Duodenal mucosa (tissue), 2 donors: ENCODE measurements at regions not wholly inside any gene's neighbourhood (a gene's known extent, or its start where the extent isn't known, plus 50 kb on each side); places are given as distances from the start of the nearest gene placed in this dataset.

Source experiments
- H3K27ac ChIP-seq: one replicate; pipeline ENCODE4 v1.7.0; 2013; ENCODE audit warnings: low read depth, low read length
- H3K27me3 ChIP-seq, 2 donors: one replicate each; pipeline ENCODE4 v1.7.0; 2013; ENCODE audit warnings: low read length in 2 of 2, control low read depth in 1 of 2; ENCODE audit not compliant: insufficient read depth in 2 of 2, control insufficient read depth in 1 of 2
- H3K36me3 ChIP-seq, 2 donors: one replicate each; pipeline ENCODE4 v1.7.0; 2013; ENCODE audit warnings: low read length in 2 of 2, control low read depth in 1 of 2; ENCODE audit not compliant: insufficient read depth in 2 of 2, control insufficient read depth in 1 of 2
- H3K4me1 ChIP-seq, 2 donors: one replicate each; pipeline ENCODE4 v1.7.0; 2013; ENCODE audit warnings: low read length in 2 of 2, control low read depth in 1 of 2; ENCODE audit not compliant: insufficient read depth in 2 of 2, control insufficient read depth in 1 of 2
- H3K4me3 ChIP-seq, 2 donors: one replicate each; pipeline ENCODE4 v1.7.0; 2013; ENCODE audit warnings: low read length in 2 of 2, low read depth in 1 of 2
- H3K9ac ChIP-seq, 2 donors: one replicate each; pipeline ENCODE4 v1.7.0; 2013; ENCODE audit warnings: low read length in 2 of 2, low read depth in 1 of 2
- H3K9me3 ChIP-seq, 2 donors: one replicate each; pipeline ENCODE4 v1.7.0; 2013; ENCODE audit warnings: low read length in 2 of 2, control low read depth in 1 of 2; ENCODE audit not compliant: control insufficient read depth in 1 of 2

DNA sequence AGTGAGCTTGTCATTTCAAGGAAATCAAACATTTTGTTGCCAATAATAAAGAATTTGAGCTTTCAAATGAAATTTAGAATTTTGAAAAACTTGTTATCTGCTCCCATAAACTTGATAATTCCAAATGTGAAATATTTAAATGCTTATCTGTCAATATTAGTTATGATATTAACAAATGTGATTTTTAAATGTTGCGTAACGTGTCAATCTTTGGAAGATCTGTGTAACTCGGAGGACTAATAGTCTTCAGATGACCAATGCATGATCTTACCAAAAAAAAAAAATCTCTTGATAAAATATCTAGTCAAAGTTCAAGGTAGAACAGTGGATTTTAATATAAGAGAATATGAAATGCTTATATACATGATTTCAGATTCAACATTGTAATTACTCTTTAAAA, 274.5 kb upstream of the HSF2 start:
- Histone ChIP-seq H3K9ac (no peak overlapping the region), H3K36me3 (no peaks in the 10 kb centered on the region), H3K27ac (no peak overlapping the region), H3K4me3 (no peak overlapping the region), H3K27me3 (no peaks in the 10 kb centered on the region), H3K9me3 (no peaks in the 10 kb centered on the region), H3K4me1 (no peaks in the 10 kb centered on the region)

DNA sequence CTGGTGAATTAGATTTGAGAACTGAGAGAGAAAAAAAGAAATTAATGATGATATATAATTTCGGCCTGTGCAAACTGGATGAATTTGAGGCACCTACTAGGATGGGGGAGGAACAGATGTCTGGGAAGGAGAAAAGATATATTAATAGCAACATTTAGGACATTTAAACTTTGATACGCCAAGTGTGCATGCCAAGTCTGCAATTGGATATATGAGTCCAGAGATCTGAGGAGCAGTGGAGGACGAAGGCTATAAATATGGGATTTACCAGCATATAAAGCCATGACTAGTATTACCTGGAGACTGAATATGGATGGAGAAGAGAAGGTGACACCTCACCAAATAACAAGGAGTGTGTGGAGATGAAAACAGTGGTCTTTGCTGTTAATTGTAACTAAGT, 272.6 kb upstream of the HSF2 start:
- Histone ChIP-seq H3K36me3 (no peaks in the 10 kb centered on the region), H3K27me3 (no peaks in the 10 kb centered on the region), H3K4me1 (no peaks in the 10 kb centered on the region), H3K9ac (no peak overlapping the region), H3K4me3 (no peak overlapping the region), H3K9me3 (no peaks in the 10 kb centered on the region), H3K27ac (no peak overlapping the region)

DNA sequence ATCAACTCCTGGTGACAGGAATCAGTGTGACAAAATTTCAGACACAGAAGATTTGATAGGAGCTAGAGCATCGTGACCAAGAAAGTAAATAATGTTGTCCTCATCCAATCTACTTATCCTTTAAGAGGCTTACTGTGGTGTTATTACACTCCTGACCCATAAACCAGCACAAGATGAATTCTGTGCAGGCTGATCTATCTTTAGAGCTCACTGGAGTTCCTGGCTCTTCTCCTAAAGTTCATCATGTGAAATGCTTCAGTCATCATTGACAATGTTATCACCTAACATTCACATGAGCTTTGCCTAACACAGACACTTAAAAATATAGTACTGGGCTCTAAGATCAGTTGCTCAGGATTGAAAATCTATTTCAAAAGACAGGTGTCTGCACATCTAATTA, 271.0 kb upstream of the HSF2 start:
- Histone ChIP-seq H3K27ac (no peak overlapping the region), H3K36me3 (no peaks in the 10 kb centered on the region), H3K4me1 (no peaks in the 10 kb centered on the region), H3K9me3 (no peaks in the 10 kb centered on the region), H3K4me3 (no peak overlapping the region), H3K9ac (no peak overlapping the region), H3K27me3 (no peaks in the 10 kb centered on the region)

DNA sequence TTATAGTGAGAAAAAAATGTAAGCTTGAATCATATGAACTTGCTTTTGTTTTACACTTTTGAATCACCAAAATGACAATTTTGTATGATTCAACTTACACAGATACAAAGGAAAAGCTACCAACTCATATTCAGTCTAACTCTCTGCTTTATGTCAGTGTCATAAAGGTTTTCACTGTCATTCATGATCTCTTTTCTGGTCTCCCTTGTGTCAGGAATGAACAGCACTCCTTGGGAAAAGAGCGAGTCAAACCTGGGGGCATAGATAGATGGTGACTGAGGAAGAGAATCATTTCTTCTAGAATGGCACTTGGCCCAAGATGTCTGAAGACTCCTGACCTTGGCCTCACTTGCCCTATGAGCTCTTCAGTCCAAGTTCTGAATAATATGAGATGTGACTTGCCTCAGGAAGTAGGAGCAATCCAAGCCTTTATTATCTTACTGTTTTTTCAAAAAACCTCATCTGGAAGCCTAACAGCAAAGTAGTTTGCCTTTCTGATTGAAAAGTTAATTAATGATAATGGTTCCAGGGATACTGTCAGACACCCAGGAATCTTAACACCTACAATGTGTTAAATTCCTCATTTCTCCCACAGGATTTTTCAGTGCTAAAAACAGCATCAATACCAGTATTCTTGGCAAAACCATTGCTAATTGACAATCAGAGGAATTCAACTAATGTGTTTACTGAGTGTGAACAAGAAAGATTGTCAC, 270.0 kb upstream of the HSF2 start:
- no peaks in the 10 kb centered on the region for H3K9me3 ChIP-seq
- no peaks in the 10 kb centered on the region for H3K4me1 ChIP-seq
- no peaks in the 10 kb centered on the region for H3K27me3 ChIP-seq
- no peak overlapping the region for H3K27ac ChIP-seq
- no peak overlapping the region for H3K9ac ChIP-seq
- no peaks in the 10 kb centered on the region for H3K36me3 ChIP-seq
- no peak overlapping the region for H3K4me3 ChIP-seq

DNA sequence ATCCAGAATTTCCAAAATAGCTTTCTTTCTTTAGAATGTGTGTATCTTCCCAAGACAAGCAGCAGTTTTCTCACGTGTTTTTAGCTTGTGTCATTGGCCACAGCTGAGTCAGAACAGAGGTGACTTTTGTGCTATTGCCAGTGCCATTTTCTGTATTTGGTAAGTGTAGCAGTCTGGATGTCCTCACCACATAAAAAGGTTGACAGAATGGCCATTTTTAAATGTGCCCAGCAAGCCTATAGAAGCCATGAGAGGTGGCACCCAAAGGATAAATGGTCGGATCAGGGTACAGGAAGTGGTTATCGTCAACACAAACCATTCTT, 269.5 kb upstream of the HSF2 start:
- H3K9me3 ChIP-seq, result no peaks in the 10 kb centered on the region
- H3K9ac ChIP-seq, result no peak overlapping the region
- H3K4me1 ChIP-seq, result no peaks in the 10 kb centered on the region
- H3K36me3 ChIP-seq, result no peaks in the 10 kb centered on the region
- no peak overlapping the region for H3K4me3 ChIP-seq
- H3K27me3 ChIP-seq, result no peaks in the 10 kb centered on the region
- H3K27ac ChIP-seq, result no peak overlapping the region

DNA sequence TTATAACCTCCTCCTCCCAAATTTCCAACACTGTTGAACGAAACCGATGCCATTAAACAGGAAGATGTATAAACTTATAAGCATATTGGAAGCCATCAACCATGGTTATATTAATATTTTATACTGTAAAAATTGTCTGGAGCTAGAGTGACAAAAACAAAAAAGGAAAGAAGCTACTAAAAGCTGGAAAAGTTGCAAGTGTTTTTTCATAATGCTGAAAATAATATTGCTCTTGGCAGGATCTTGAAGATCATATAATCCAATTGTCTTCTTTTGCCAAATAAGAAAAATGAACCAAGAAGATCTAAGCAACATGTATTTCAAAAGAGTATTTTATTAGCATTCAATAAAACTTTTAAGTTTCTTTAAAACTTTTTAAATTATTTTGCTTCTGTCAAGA, 268.9 kb upstream of the HSF2 start:
- no peaks in the 10 kb centered on the region for H3K27me3 ChIP-seq
- no peaks in the 10 kb centered on the region for H3K9me3 ChIP-seq
- H3K4me3 ChIP-seq, result no peak overlapping the region
- H3K27ac ChIP-seq, result no peak overlapping the region
- no peak overlapping the region for H3K9ac ChIP-seq
- H3K4me1 ChIP-seq, result no peaks in the 10 kb centered on the region
- no peaks in the 10 kb centered on the region for H3K36me3 ChIP-seq

DNA sequence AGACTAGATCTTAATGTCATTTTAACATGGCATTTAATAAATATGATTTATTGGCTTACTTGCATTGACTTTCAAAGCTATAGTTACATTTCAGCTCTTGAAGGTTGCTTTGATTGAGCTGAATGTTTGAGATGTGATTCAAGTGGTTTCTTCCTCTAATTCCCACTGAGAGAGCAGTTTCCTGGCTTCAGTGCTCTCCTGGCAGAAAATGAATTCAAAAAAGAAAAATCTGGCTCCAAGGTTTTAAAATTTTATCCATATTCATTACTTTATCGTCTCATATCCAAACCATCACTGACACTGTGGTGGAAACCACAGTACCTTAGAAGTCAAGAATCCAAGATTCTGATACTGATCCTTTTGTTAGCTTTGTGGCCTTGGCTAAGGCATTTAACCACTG, 263.1 kb upstream of the HSF2 start:
- Histone ChIP-seq H3K4me3 (no peak overlapping the region), H3K4me1 (no peaks in the 10 kb centered on the region), H3K27ac (no peak overlapping the region), H3K9me3 (no peaks in the 10 kb centered on the region), H3K27me3 (no peaks in the 10 kb centered on the region), H3K36me3 (no peaks in the 10 kb centered on the region), H3K9ac (no peak overlapping the region)

DNA sequence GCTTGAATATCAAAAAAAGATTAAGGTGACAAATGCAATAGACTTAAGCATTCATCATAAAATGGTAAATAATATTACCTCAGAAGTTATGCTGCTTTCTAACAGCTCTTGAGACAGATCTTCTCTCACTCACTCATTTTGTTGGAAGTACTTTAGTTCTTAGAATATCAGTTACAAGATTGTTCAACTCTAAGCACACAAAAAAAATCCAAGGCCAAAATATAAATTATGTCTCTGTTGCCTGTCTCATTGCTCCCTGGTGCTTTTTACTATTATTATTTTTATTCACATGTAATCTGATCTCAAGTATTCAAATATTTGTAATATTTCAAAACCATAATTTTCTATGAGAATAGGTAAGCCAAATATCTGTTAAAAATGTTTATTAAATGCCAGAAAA, 259.4 kb upstream of the HSF2 start:
- no peaks in the 10 kb centered on the region for H3K9me3 ChIP-seq
- H3K36me3 ChIP-seq, result no peaks in the 10 kb centered on the region

DNA sequence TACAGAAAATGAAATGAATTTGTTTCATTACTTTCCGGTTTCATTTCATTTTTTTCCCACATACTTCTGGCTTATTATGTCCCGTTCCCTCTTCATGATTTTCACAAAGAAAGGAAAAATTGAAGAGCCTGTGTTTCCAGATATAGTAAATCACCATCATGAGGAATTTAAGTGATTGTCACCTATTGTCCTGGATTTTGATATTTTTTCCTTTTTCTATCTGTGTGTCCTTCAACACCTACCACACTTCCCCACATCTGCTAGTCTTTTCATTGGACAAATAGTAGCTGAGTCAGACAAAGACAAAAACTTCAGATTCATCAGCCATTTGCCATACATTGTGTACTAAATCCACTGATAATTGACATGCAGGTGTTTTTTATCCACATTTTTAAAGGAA, 258.2 kb upstream of the HSF2 start:
- Histone ChIP-seq H3K36me3 (no peaks in the 10 kb centered on the region), H3K9ac (no peak overlapping the region), H3K4me3 (no peak overlapping the region), H3K27ac (no peak overlapping the region), H3K27me3 (no peaks in the 10 kb centered on the region), H3K9me3 (no peaks in the 10 kb centered on the region), H3K4me1 (no peaks in the 10 kb centered on the region)

More for the DNA sequence above, 259.4 kb upstream of the HSF2 start:
- no peak overlapping the region for H3K9ac ChIP-seq
- H3K4me1 ChIP-seq, result no peaks in the 10 kb centered on the region
- no peaks in the 10 kb centered on the region for H3K27me3 ChIP-seq
- H3K27ac ChIP-seq, result no peak overlapping the region
- no peak overlapping the region for H3K4me3 ChIP-seq

DNA sequence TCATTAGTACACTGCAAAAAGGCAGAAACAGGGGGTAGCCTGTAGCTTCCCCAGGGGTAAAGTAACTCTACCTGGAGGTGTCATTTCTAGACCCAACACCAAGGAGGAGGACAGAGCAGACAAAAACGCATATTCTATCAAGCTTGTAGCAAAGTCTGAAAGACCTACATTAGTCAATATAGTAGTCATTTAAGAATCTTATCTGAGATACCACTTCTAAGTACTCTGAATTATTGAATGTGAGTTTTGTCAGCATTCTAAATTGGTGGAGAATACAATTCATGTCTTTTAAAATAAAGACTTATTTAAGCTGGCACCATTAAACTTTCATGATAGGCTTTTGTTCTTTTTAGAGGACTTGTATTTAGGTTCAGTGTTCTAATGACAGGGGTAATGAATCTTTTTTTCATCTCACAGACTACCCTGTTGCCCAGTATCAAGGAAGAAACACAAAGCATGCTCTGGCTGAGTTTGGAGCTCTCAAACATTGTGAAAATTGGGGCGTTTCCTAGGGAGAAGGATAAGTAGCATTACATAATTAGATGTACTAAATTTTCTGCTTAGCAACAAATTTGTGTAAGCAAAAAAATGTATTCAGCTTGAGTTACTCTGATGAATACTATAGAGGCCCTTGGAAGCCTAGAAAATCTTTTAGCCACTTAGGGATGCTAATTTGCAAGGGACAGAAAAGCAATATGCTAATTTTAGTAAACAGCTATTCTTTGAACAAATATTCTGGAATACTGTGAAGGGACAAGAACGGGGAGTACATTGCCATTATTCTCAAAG, 255.4 kb upstream of the HSF2 start:
- Histone ChIP-seq H3K4me3 (no peak overlapping the region), H3K27me3 (no peaks in the 10 kb centered on the region), H3K27ac (no peak overlapping the region), H3K4me1 (no peaks in the 10 kb centered on the region), H3K36me3 (no peaks in the 10 kb centered on the region), H3K9ac (no peak overlapping the region), H3K9me3 (no peaks in the 10 kb centered on the region)
